Gastrocnemius medialis (tissue), 4 donors: ENCODE measurements at regions not wholly inside any gene's neighbourhood (a gene's known extent, or its start where the extent isn't known, plus 50 kb on each side); places are given as distances from the start of the nearest gene placed in this dataset.

Experiments used
- ATAC-seq, 2 donors: fragments of 150-250 bp; one replicate each; pipeline ENCODE4 v1.9.1; 2016
- DNase-seq, 2 donors: peaks; one replicate each; pipeline ENCODE4 v3.0.0-alpha.2; 2019
- H3K27ac ChIP-seq, 4 donors: fragments of 200-600 bp; sonication (generic); 1 replicate in 1 of 4; 2 replicates in 3 of 4; pipeline ENCODE4 v1.5.1; 2016 to 2018; ENCODE audit warnings: mild to moderate bottlenecking in 2 of 4, moderate library complexity in 1 of 4
- H3K27me3 ChIP-seq, 3 donors: fragments of 200-600 bp; sonication (generic) in 2 of 3; 1 replicate in 1 of 3; 2 replicates in 2 of 3; pipeline versions ENCODE4 v1.5.1 to v1.6.0; 2016 to 2019; ENCODE audit warnings: mild to moderate bottlenecking in 1 of 3, moderate library complexity in 1 of 3
- H3K36me3 ChIP-seq, 2 donors: fragments of 200-600 bp; sonication (generic) in 1 of 2; one replicate each; pipeline ENCODE4 v1.5.1; 2017 to 2018
- H3K4me1 ChIP-seq, 2 donors: fragments of 200-600 bp; sonication (generic) in 1 of 2; one replicate each; pipeline ENCODE4 v1.5.1; 2016 to 2017; ENCODE audit warnings: mild to moderate bottlenecking in 2 of 2
- H3K4me3 ChIP-seq, 4 donors: fragments of 200-600 bp; sonication (generic) in 3 of 4; 1 replicate in 1 of 4; 2 replicates in 3 of 4; pipeline ENCODE4 v1.5.1; 2016 to 2019; ENCODE audit warnings: mild to moderate bottlenecking in 2 of 4
- H3K9me3 ChIP-seq, 3 donors: fragments of 200-600 bp; sonication (generic) in 2 of 3; 1 replicate in 1 of 3; 2 replicates in 2 of 3; pipeline ENCODE4 v1.5.1; 2016 to 2019
- CTCF ChIP-seq, 5 experiments: fragments of 450-650 bp in 3 of 5; fragments of 200-600 bp in 2 of 5; sonication (generic) in 2 of 5; IDR thresholded peaks in 4 of 5; conservative IDR thresholded peaks in 1 of 5; 1 replicate in 4 of 5; 2 replicates in 1 of 5; pipeline ENCODE4 v1.5.1; 2016 to 2019; ENCODE audit warnings: antibody characterized with exemption in 5 of 5, mild to moderate bottlenecking in 3 of 5, moderate library complexity in 3 of 5
- POLR2A ChIP-seq, 2 donors: fragments of 450-650 bp; IDR thresholded peaks; one replicate each; pipeline ENCODE4 v1.6.1; 2017; ENCODE audit warnings: antibody characterized with exemption in 2 of 2, mild to moderate bottlenecking in 2 of 2, moderate library complexity in 2 of 2
- in situ Hi-C, 4 donors: fragments of 200-750 bp; cut with MboI; loops; one replicate each; pipeline versions ENCODE4 v1.15.0 to v1.8.0; 2017; ENCODE audit warnings: low sequenced_read_pairs in 4 of 4
- intact Hi-C: fragments of 100-400 bp; cut with DNase I; formaldehyde crosslinking; loops from one replicate; pipeline ENCODE4 v1.15.1; 2023; ENCODE audit warnings: low total_unique reads

GRCh38 chr18:1732143-1732542, 827.5 kb downstream of the ADCYAP1 start:
- TF ChIP-seq CTCF (IDR thresholded peaks at IDR 0.05 in 4 of 5, conservative IDR thresholded peaks at IDR 0.05 in 1 of 5): no peak
- TF ChIP-seq POLR2A (IDR thresholded peaks at IDR 0.05): no peak
- H3K4me3 ChIP-seq: no peak overlapping the region
- H3K9me3 ChIP-seq: no peaks in the 10 kb centered on the region
- no peak for DNase-seq
- in situ Hi-C loops (no loop called here), intact Hi-C loops (no loop called here)
- ATAC-seq: no peak
- H3K27ac ChIP-seq: no peak overlapping the region
- H3K27me3 ChIP-seq: no peaks in the 10 kb centered on the region
- no peaks in the 10 kb centered on the region for H3K36me3 ChIP-seq
- no peaks in the 10 kb centered on the region for H3K4me1 ChIP-seq

GRCh38 chr18:1746131-1746530, 825.2 kb downstream of the METTL4 start:
- H3K27ac ChIP-seq: no peak overlapping the region
- H3K4me1 ChIP-seq: no peaks in the 10 kb centered on the region
- intact Hi-C loops (no loop called here), in situ Hi-C loops (no loop called here)
- H3K27me3 ChIP-seq: no peaks in the 10 kb centered on the region
- no peak for TF ChIP-seq CTCF (IDR thresholded peaks at IDR 0.05 in 4 of 5, conservative IDR thresholded peaks at IDR 0.05 in 1 of 5)
- no peak for TF ChIP-seq POLR2A (IDR thresholded peaks at IDR 0.05)
- H3K9me3 ChIP-seq: no peaks in the 10 kb centered on the region
- no peaks in the 10 kb centered on the region for H3K36me3 ChIP-seq
- DNase-seq (no peak), ATAC-seq (no peak)
- H3K4me3 ChIP-seq: no peak overlapping the region

- no peak for DNase-seq
- Histone ChIP-seq H3K4me1 (no peaks in the 10 kb centered on the region), H3K4me3 (no peak overlapping the region), H3K27me3 (no peaks in the 10 kb centered on the region), H3K9me3 (no peaks in the 10 kb centered on the region), H3K36me3 (no peaks in the 10 kb centered on the region), H3K27ac (no peak overlapping the region)
- intact Hi-C loops: no loop called here
- in situ Hi-C loops: no loop called here
- no peak for TF ChIP-seq POLR2A (IDR thresholded peaks at IDR 0.05)
- no peak for TF ChIP-seq CTCF (IDR thresholded peaks at IDR 0.05 in 4 of 5, conservative IDR thresholded peaks at IDR 0.05 in 1 of 5)
- ATAC-seq: no peak
Measured at GRCh38 chr18:1751249-1751648, 820.1 kb downstream of the METTL4 start.

- ATAC-seq: no peak
- TF ChIP-seq CTCF (IDR thresholded peaks at IDR 0.05 in 4 of 5, conservative IDR thresholded peaks at IDR 0.05 in 1 of 5) (no peak), POLR2A (IDR thresholded peaks at IDR 0.05) (no peak)
- H3K27ac ChIP-seq: no peak overlapping the region
- no peaks in the 10 kb centered on the region for H3K36me3 ChIP-seq
- H3K4me1 ChIP-seq: no peaks in the 10 kb centered on the region
- no peak for DNase-seq
- no peak overlapping the region for H3K4me3 ChIP-seq
- intact Hi-C loops: no loop called here
- in situ Hi-C loops: no loop called here
- H3K27me3 ChIP-seq: no peaks in the 10 kb centered on the region
- no peaks in the 10 kb centered on the region for H3K9me3 ChIP-seq
Measured at GRCh38 chr18:1760901-1761300, 810.4 kb downstream of the METTL4 start.

GRCh38 chr18:1774261-1774660, 797.0 kb downstream of the METTL4 start:
- no peak for ATAC-seq
- in situ Hi-C loops (no loop called here), intact Hi-C loops (no loop called here)
- TF ChIP-seq CTCF (IDR thresholded peaks at IDR 0.05 in 4 of 5, conservative IDR thresholded peaks at IDR 0.05 in 1 of 5): no peak
- TF ChIP-seq POLR2A (IDR thresholded peaks at IDR 0.05): no peak
- H3K9me3 ChIP-seq: no peaks in the 10 kb centered on the region
- no peak for DNase-seq
- H3K27me3 ChIP-seq: no peaks in the 10 kb centered on the region
- H3K36me3 ChIP-seq: no peaks in the 10 kb centered on the region
- H3K4me3 ChIP-seq: no peak overlapping the region
- H3K4me1 ChIP-seq: no peaks in the 10 kb centered on the region
- no peak overlapping the region for H3K27ac ChIP-seq
